HepG2 (cell line): ENCODE measurements at regions not wholly inside any gene's neighbourhood (a gene's known extent, or its start where the extent isn't known, plus 50 kb on each side); places are given as distances from the start of the nearest gene placed in this dataset.
"Not testable (repeated sequence)": the region's sequence is repeated elsewhere in the genome, so short reads cannot be mapped to it uniquely, and the experiment has no call there.

Experiments
- ERF ChIP-seq: IDR thresholded peaks from 2 replicates; pipeline ENCODE4 v1.6.1; 2018; ENCODE audit warnings: missing biosample characterization, missing genetic modification reagents
- MYC ChIP-seq: sonication (generic); formaldehyde crosslinking; IDR thresholded peaks from 2 replicates; pipeline ENCODE4 v1.9.0; 2021; ENCODE audit warnings: missing genetic modification reagents, borderline replicate concordance
- RFX5 ChIP-seq: IDR thresholded peaks from 2 replicates; pipeline ENCODE4 v1.6.1; 2011; ENCODE audit warnings: low read depth, low read length, improper control_type of control experiment
- SRSF9 ChIP-seq: fragments of 200-400 bp; formaldehyde crosslinking; IDR thresholded peaks from 2 replicates; pipeline ENCODE4 v1.6.1; 2018; ENCODE audit warnings: borderline replicate concordance, mild to moderate bottlenecking, low read depth, low read length; ENCODE audit not compliant: insufficient read depth, poor library complexity, severe bottlenecking
- YY1 ChIP-seq: IDR thresholded peaks from 2 replicates; pipeline ENCODE4 v1.6.1; 2011; ENCODE audit warnings: low read length, low read depth, moderate library complexity, mild to moderate bottlenecking; ENCODE audit not compliant: insufficient read depth, insufficient replicate concordance
- ZNF232 ChIP-seq: sonication (generic); formaldehyde crosslinking; IDR thresholded peaks from 2 replicates; pipeline ENCODE4 v1.4.0; 2020; ENCODE audit warnings: missing genetic modification reagents, borderline replicate concordance
- TF ChIP-seq, protein P1 (sequence below): sonication (generic); formaldehyde crosslinking; IDR thresholded peaks from 2 replicates; pipeline ENCODE4 v1.4.0; 2020; ENCODE audit warnings: missing genetic modification reagents
- TF ChIP-seq, protein P2 (sequence below): sonication (generic); formaldehyde crosslinking; conservative IDR thresholded peaks from 2 replicates; pipeline ENCODE4 v1.8.0; 2022; ENCODE audit warnings: missing genetic modification reagents

DNA sequence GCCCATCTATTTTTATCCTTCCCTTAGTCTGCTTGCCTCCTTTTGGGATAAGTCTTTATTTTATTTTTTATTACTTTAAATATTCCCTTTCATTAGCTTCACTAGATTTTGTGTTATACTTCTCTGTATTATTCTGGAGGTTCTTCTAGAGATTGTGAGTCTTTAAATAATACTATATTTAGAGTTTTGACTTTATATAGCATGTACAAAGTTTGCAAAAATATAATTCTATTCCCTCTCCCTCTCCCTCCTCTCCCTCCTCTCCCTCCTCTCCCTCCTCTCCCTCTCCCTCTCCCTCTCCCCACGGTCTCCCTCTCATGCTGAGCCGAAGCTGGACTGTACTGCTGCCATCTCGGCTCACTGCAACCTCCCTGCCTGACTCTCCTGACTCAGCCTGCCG, 298.5 kb upstream of the DYNLRB2 start:
- TF ChIP-seq, protein P1, sequence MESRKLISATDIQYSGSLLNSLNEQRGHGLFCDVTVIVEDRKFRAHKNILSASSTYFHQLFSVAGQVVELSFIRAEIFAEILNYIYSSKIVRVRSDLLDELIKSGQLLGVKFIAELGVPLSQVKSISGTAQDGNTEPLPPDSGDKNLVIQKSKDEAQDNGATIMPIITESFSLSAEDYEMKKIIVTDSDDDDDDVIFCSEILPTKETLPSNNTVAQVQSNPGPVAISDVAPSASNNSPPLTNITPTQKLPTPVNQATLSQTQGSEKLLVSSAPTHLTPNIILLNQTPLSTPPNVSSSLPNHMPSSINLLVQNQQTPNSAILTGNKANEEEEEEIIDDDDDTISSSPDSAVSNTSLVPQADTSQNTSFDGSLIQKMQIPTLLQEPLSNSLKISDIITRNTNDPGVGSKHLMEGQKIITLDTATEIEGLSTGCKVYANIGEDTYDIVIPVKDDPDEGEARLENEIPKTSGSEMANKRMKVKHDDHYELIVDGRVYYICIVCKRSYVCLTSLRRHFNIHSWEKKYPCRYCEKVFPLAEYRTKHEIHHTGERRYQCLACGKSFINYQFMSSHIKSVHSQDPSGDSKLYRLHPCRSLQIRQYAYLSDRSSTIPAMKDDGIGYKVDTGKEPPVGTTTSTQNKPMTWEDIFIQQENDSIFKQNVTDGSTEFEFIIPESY: not testable (repeated sequence)
- TF ChIP-seq ERF; ZNF232 (CRISPR knock-in tag); YY1; SRSF9; MYC; RFX5: not testable (repeated sequence)
- TF ChIP-seq, protein P2, sequence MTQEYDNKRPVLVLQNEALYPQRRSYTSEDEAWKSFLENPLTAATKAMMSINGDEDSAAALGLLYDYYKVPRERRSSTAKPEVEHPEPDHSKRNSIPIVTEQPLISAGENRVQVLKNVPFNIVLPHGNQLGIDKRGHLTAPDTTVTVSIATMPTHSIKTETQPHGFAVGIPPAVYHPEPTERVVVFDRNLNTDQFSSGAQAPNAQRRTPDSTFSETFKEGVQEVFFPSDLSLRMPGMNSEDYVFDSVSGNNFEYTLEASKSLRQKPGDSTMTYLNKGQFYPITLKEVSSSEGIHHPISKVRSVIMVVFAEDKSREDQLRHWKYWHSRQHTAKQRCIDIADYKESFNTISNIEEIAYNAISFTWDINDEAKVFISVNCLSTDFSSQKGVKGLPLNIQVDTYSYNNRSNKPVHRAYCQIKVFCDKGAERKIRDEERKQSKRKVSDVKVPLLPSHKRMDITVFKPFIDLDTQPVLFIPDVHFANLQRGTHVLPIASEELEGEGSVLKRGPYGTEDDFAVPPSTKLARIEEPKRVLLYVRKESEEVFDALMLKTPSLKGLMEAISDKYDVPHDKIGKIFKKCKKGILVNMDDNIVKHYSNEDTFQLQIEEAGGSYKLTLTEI (CRISPR knock-in tag): not testable (repeated sequence)
